Activated naive CD8-positive, alpha-beta T cell treated with anti-CD3 and anti-CD28 coated beads for 36 hours (primary cell): ENCODE measurements at regions not wholly inside any gene's neighbourhood (a gene's known extent, or its start where the extent isn't known, plus 50 kb on each side); places are given as distances from the start of the nearest gene placed in this dataset.

Experiments used
- DNase-seq: peaks from one replicate; pipeline ENCODE4 v3.0.0; 2021
- H3K27ac Mint-ChIP-seq: one replicate; pipeline ENCODE4 v1.8.0; 2022; ENCODE audit warnings: mild to moderate bottlenecking, moderate library complexity, mixed read lengths
- H3K27me3 Mint-ChIP-seq: one replicate; pipeline ENCODE4 v1.8.0; 2022; ENCODE audit warnings: mild to moderate bottlenecking, mixed read lengths
- H3K36me3 Mint-ChIP-seq: one replicate; pipeline ENCODE4 v1.8.0; 2021; ENCODE audit warnings: mild to moderate bottlenecking, mixed read lengths
- H3K4me1 Mint-ChIP-seq: one replicate; pipeline ENCODE4 v1.8.0; 2021; ENCODE audit warnings: mixed read lengths
- H3K4me3 Mint-ChIP-seq: one replicate; pipeline ENCODE4 v1.8.0; 2022; ENCODE audit warnings: mild to moderate bottlenecking, moderate library complexity, mixed read lengths
- H3K9me3 Mint-ChIP-seq: one replicate; pipeline ENCODE4 v1.8.0; 2022; ENCODE audit warnings: mixed read lengths

- peaks cover 2% of the 10 kb centered on the region for H3K9me3 Mint-ChIP-seq
- H3K4me1 Mint-ChIP-seq = no peaks in the 10 kb centered on the region
- no peak for DNase-seq
- no peak overlapping the region for H3K4me3 Mint-ChIP-seq
- H3K36me3 Mint-ChIP-seq = no peaks in the 10 kb centered on the region
- no peak overlapping the region for H3K27ac Mint-ChIP-seq
- no peaks in the 10 kb centered on the region for H3K27me3 Mint-ChIP-seq
These were observed 202.5 kb downstream of the VRK1 start for GRCh38 chr14:96999654-97000155.

GRCh38 chr14:97002454-97002853 lies 205.3 kb downstream of the VRK1 start:
- Mint-ChIP-seq H3K36me3 (no peaks in the 10 kb centered on the region), H3K4me3 (no peak overlapping the region), H3K27me3 (no peaks in the 10 kb centered on the region), H3K4me1 (no peaks in the 10 kb centered on the region), H3K9me3 (peaks cover 2% of the 10 kb centered on the region), H3K27ac (no peak overlapping the region)
- DNase-seq = no peak

- Mint-ChIP-seq H3K36me3 (no peaks in the 10 kb centered on the region), H3K4me1 (no peaks in the 10 kb centered on the region), H3K9me3 (peaks cover 2% of the 10 kb centered on the region), H3K27me3 (peaks cover 4% of the 10 kb centered on the region), H3K4me3 (no peak overlapping the region), H3K27ac (no peak overlapping the region)
- DNase-seq = no peak
These were observed 208.8 kb downstream of the VRK1 start for GRCh38 chr14:97005934-97006333.

GRCh38 chr14:97010491-97011160 lies 213.4 kb downstream of the VRK1 start:
- Mint-ChIP-seq H3K27me3 (peaks cover 4% of the 10 kb centered on the region), H3K4me1 (no peaks in the 10 kb centered on the region), H3K27ac (no peak overlapping the region), H3K36me3 (no peaks in the 10 kb centered on the region), H3K9me3 (no peaks in the 10 kb centered on the region), H3K4me3 (no peak overlapping the region)
- no peak for DNase-seq

GRCh38 chr14:97013878-97014277 lies 216.7 kb downstream of the VRK1 start:
- H3K9me3 Mint-ChIP-seq = no peaks in the 10 kb centered on the region
- H3K27me3 Mint-ChIP-seq = peaks cover 4% of the 10 kb centered on the region
- H3K27ac Mint-ChIP-seq = no peak overlapping the region
- peaks cover 4% of the 10 kb centered on the region for H3K36me3 Mint-ChIP-seq
- no peaks in the 10 kb centered on the region for H3K4me1 Mint-ChIP-seq
- DNase-seq = no peak
- H3K4me3 Mint-ChIP-seq = no peak overlapping the region

- no peaks in the 10 kb centered on the region for H3K9me3 Mint-ChIP-seq
- no peak overlapping the region for H3K4me3 Mint-ChIP-seq
- peaks cover 9% of the 10 kb centered on the region for H3K27me3 Mint-ChIP-seq
- peaks cover 4% of the 10 kb centered on the region for H3K36me3 Mint-ChIP-seq
- DNase-seq = no peak
- no peak overlapping the region for H3K27ac Mint-ChIP-seq
- H3K4me1 Mint-ChIP-seq = peaks cover 8% of the 10 kb centered on the region
These were observed 223.8 kb downstream of the VRK1 start for GRCh38 chr14:97021001-97021400.

- H3K4me1 Mint-ChIP-seq = peaks cover 8% of the 10 kb centered on the region
- peaks cover 4% of the 10 kb centered on the region for H3K36me3 Mint-ChIP-seq
- no peak overlapping the region for H3K4me3 Mint-ChIP-seq
- peaks cover 9% of the 10 kb centered on the region for H3K27me3 Mint-ChIP-seq
- H3K27ac Mint-ChIP-seq = no peak overlapping the region
- no peaks in the 10 kb centered on the region for H3K9me3 Mint-ChIP-seq
- no peak for DNase-seq
These were observed 224.5 kb downstream of the VRK1 start for GRCh38 chr14:97021571-97022168.

GRCh38 chr14:97022741-97023140 lies 225.6 kb downstream of the VRK1 start:
- no peak overlapping the region for H3K27ac Mint-ChIP-seq
- no peak for DNase-seq
- H3K4me3 Mint-ChIP-seq = no peak overlapping the region
- peaks cover 9% of the 10 kb centered on the region for H3K27me3 Mint-ChIP-seq
- peaks cover 8% of the 10 kb centered on the region for H3K4me1 Mint-ChIP-seq
- no peaks in the 10 kb centered on the region for H3K36me3 Mint-ChIP-seq
- H3K9me3 Mint-ChIP-seq = no peaks in the 10 kb centered on the region

- Mint-ChIP-seq H3K27me3 (peaks cover 12% of the 10 kb centered on the region), H3K36me3 (no peaks in the 10 kb centered on the region), H3K9me3 (no peaks in the 10 kb centered on the region), H3K4me1 (peaks cover 12% of the 10 kb centered on the region), H3K27ac (no peak overlapping the region), H3K4me3 (no peak overlapping the region)
- DNase-seq = no peak
These were observed 226.7 kb downstream of the VRK1 start for GRCh38 chr14:97023871-97024270.

GRCh38 chr14:97024300-97024699 lies 227.1 kb downstream of the VRK1 start:
- no peak for DNase-seq
- Mint-ChIP-seq H3K36me3 (no peaks in the 10 kb centered on the region), H3K27ac (no peak overlapping the region), H3K4me3 (no peak overlapping the region), H3K9me3 (no peaks in the 10 kb centered on the region), H3K4me1 (peaks cover 12% of the 10 kb centered on the region), H3K27me3 (peaks cover 12% of the 10 kb centered on the region)

GRCh38 chr14:97025722-97026121 lies 228.5 kb downstream of the VRK1 start:
- Mint-ChIP-seq H3K27me3 (peaks cover 15% of the 10 kb centered on the region), H3K36me3 (no peaks in the 10 kb centered on the region), H3K4me1 (peaks cover 12% of the 10 kb centered on the region), H3K27ac (no peak overlapping the region), H3K4me3 (no peak overlapping the region), H3K9me3 (no peaks in the 10 kb centered on the region)
- no peak for DNase-seq

- Mint-ChIP-seq H3K36me3 (peaks cover 4% of the 10 kb centered on the region), H3K27me3 (peaks cover 32% of the 10 kb centered on the region), H3K9me3 (peaks cover 3% of the 10 kb centered on the region), H3K4me1 (peaks cover 7% of the 10 kb centered on the region), H3K4me3 (no peak overlapping the region), H3K27ac (no peak overlapping the region)
- DNase-seq = no peak
These were observed 230.2 kb downstream of the VRK1 start for GRCh38 chr14:97027256-97027999.

- peaks cover 3% of the 10 kb centered on the region for H3K9me3 Mint-ChIP-seq
- H3K4me1 Mint-ChIP-seq = peaks cover 10% of the 10 kb centered on the region
These were observed 231.2 kb downstream of the VRK1 start for GRCh38 chr14:97028382-97028781.

GRCh38 chr14:97029800-97030199 lies 232.6 kb downstream of the VRK1 start:
- no peak overlapping the region for H3K4me3 Mint-ChIP-seq
- H3K27me3 Mint-ChIP-seq = peaks cover 52% of the 10 kb centered on the region
- peaks cover 4% of the 10 kb centered on the region for H3K36me3 Mint-ChIP-seq
- DNase-seq = no peak
- H3K4me1 Mint-ChIP-seq = peaks cover 10% of the 10 kb centered on the region
- no peak overlapping the region for H3K27ac Mint-ChIP-seq
- H3K9me3 Mint-ChIP-seq = peaks cover 3% of the 10 kb centered on the region

More at GRCh38 chr14:97028382-97028781, 231.2 kb downstream of the VRK1 start:
- no peak for DNase-seq
- H3K36me3 Mint-ChIP-seq = peaks cover 4% of the 10 kb centered on the region
- H3K27me3 Mint-ChIP-seq = peaks cover 38% of the 10 kb centered on the region
- H3K4me3 Mint-ChIP-seq = no peak overlapping the region
- no peak overlapping the region for H3K27ac Mint-ChIP-seq

- no peak overlapping the region for H3K27ac Mint-ChIP-seq
- H3K4me1 Mint-ChIP-seq = peaks cover 10% of the 10 kb centered on the region
- peaks cover 4% of the 10 kb centered on the region for H3K36me3 Mint-ChIP-seq
- peaks cover 48% of the 10 kb centered on the region for H3K27me3 Mint-ChIP-seq
- H3K4me3 Mint-ChIP-seq = no peak overlapping the region
- peaks cover 3% of the 10 kb centered on the region for H3K9me3 Mint-ChIP-seq
- no peak for DNase-seq
These were observed 234.3 kb downstream of the VRK1 start for GRCh38 chr14:97031530-97031929.
